ENCODE measurements at regions not wholly inside any gene's neighbourhood (a gene's known extent, or its start where the extent isn't known, plus 50 kb on each side); places are given as distances from the start of the nearest gene placed in this dataset.

GRCh38 chr13:76043874-76044273 is 407.7 kb downstream of the LMO7 start:
- H3K9me3 Mint-ChIP-seq = no peaks in the 10 kb centered on the region
- peaks cover 4% of the 10 kb centered on the region for H3K4me1 Mint-ChIP-seq
- no peak for TF ChIP-seq CTCF (IDR thresholded peaks at IDR 0.05; ENCODE audit: unreplicated experiment in 3 of 3)
- peak overlapping the region in 1 of 3 experiments; percentile 17 for H3K27ac Mint-ChIP-seq
- no peaks in the 10 kb centered on the region for H3K36me3 Mint-ChIP-seq (ENCODE audit: low read depth)
- no peak overlapping the region for H3K4me3 Mint-ChIP-seq
- H3K27me3 Mint-ChIP-seq (ENCODE audit: low read depth) = no peaks in the 10 kb centered on the region

GRCh38 chr13:76038920-76039716 is 403.0 kb downstream of the LMO7 start:
- Mint-ChIP-seq H3K4me1 (no peaks in the 10 kb centered on the region), H3K36me3 (ENCODE audit: low read depth) (no peaks in the 10 kb centered on the region), H3K9me3 (no peaks in the 10 kb centered on the region), H3K4me3 (no peak overlapping the region), H3K27me3 (ENCODE audit: low read depth) (no peaks in the 10 kb centered on the region), H3K27ac (no peak overlapping the region)
- TF ChIP-seq CTCF (IDR thresholded peaks at IDR 0.05; ENCODE audit: unreplicated experiment in 3 of 3) = no peak

- TF ChIP-seq CTCF (IDR thresholded peaks at IDR 0.05; ENCODE audit: unreplicated experiment in 3 of 3) = no peak
- H3K4me1 Mint-ChIP-seq = no peaks in the 10 kb centered on the region
- no peaks in the 10 kb centered on the region for H3K27me3 Mint-ChIP-seq (ENCODE audit: low read depth)
These were observed 400.0 kb downstream of the LMO7 start for GRCh38 chr13:76036176-76036575.

GRCh38 chr13:76035711-76036110 is 399.6 kb downstream of the LMO7 start:
- no peak overlapping the region for H3K27ac Mint-ChIP-seq
- TF ChIP-seq CTCF (IDR thresholded peaks at IDR 0.05; ENCODE audit: unreplicated experiment in 3 of 3) = no peak
- no peaks in the 10 kb centered on the region for H3K27me3 Mint-ChIP-seq (ENCODE audit: low read depth)
- no peaks in the 10 kb centered on the region for H3K9me3 Mint-ChIP-seq
- no peak overlapping the region for H3K4me3 Mint-ChIP-seq
- no peaks in the 10 kb centered on the region for H3K36me3 Mint-ChIP-seq (ENCODE audit: low read depth)
- H3K4me1 Mint-ChIP-seq = no peaks in the 10 kb centered on the region

More at GRCh38 chr13:76036176-76036575, 400.0 kb downstream of the LMO7 start:
- no peaks in the 10 kb centered on the region for H3K9me3 Mint-ChIP-seq
- no peaks in the 10 kb centered on the region for H3K36me3 Mint-ChIP-seq (ENCODE audit: low read depth)
- no peak overlapping the region for H3K4me3 Mint-ChIP-seq
- no peak overlapping the region for H3K27ac Mint-ChIP-seq

- Mint-ChIP-seq H3K27ac (no peak overlapping the region), H3K4me3 (no peak overlapping the region), H3K36me3 (ENCODE audit: low read depth) (no peaks in the 10 kb centered on the region), H3K9me3 (no peaks in the 10 kb centered on the region), H3K27me3 (ENCODE audit: low read depth) (no peaks in the 10 kb centered on the region), H3K4me1 (no peaks in the 10 kb centered on the region)
- no peak for TF ChIP-seq CTCF (IDR thresholded peaks at IDR 0.05; ENCODE audit: unreplicated experiment in 3 of 3)
These were observed 393.6 kb downstream of the LMO7 start for GRCh38 chr13:76029706-76030105.

- Mint-ChIP-seq H3K36me3 (ENCODE audit: low read depth) (no peaks in the 10 kb centered on the region), H3K4me1 (no peaks in the 10 kb centered on the region), H3K27ac (no peak overlapping the region), H3K4me3 (no peak overlapping the region), H3K27me3 (ENCODE audit: low read depth) (no peaks in the 10 kb centered on the region), H3K9me3 (no peaks in the 10 kb centered on the region)
- no peak for TF ChIP-seq CTCF (IDR thresholded peaks at IDR 0.05; ENCODE audit: unreplicated experiment in 3 of 3)
These were observed 393.0 kb downstream of the LMO7 start for GRCh38 chr13:76029088-76029487.
